Neuronal stem cell (in vitro differentiated cells): ENCODE measurements at regions not wholly inside any gene's neighbourhood (a gene's known extent, or its start where the extent isn't known, plus 50 kb on each side); places are given as distances from the start of the nearest gene placed in this dataset.

Source experiments
- DNase-seq: peaks from one replicate; pipeline ENCODE4 v3.0.0-alpha.2; 2013; ENCODE audit warnings: low spot score
- H2AFZ ChIP-seq: one replicate; pipeline ENCODE4 v1.6.1; 2013; ENCODE audit warnings: mild to moderate bottlenecking, low read length, inconsistent platforms
- H2AK5ac ChIP-seq: 2 replicates; pipeline ENCODE4 v1.6.1; 2013; ENCODE audit warnings: low read depth, mild to moderate bottlenecking, inconsistent platforms, low read length, moderate library complexity, mixed read lengths
- H2BK120ac ChIP-seq: 2 replicates; pipeline ENCODE4 v1.6.1; 2013; ENCODE audit warnings: low read depth, mild to moderate bottlenecking, inconsistent platforms, low read length, moderate library complexity, mixed read lengths
- H2BK12ac ChIP-seq: one replicate; pipeline ENCODE4 v1.6.1; 2013; ENCODE audit warnings: low read length, inconsistent platforms
- H2BK15ac ChIP-seq: 2 replicates; pipeline ENCODE4 v1.6.1; 2013; ENCODE audit warnings: mild to moderate bottlenecking, low read length, inconsistent platforms, mixed read lengths
- H2BK5ac ChIP-seq: one replicate; pipeline ENCODE4 v1.6.1; 2013; ENCODE audit warnings: inconsistent platforms, mild to moderate bottlenecking, low read length, moderate library complexity
- H3K14ac ChIP-seq: one replicate; pipeline ENCODE4 v1.6.1; 2013; ENCODE audit warnings: low read length, inconsistent platforms
- H3K18ac ChIP-seq: 2 replicates; pipeline ENCODE4 v1.6.1; 2013; ENCODE audit warnings: low read length, inconsistent platforms
- H3K23ac ChIP-seq: 2 replicates; pipeline ENCODE4 v1.6.1; 2013; ENCODE audit warnings: low read depth, mild to moderate bottlenecking, mixed read lengths, low read length, inconsistent platforms; ENCODE audit not compliant: poor library complexity
- H3K27ac ChIP-seq: replicated peaks from 3 replicates; pipeline ENCODE4 v1.5.1; 2013; ENCODE audit warnings: low read length, inconsistent platforms
- H3K27me3 ChIP-seq, 3 experiments: 2 replicates each; pipeline ENCODE4 v1.6.1; 2013; ENCODE audit warnings: low read length in 3 of 3, mild to moderate bottlenecking in 2 of 3, inconsistent platforms in 1 of 3, low read depth in 1 of 3, mixed read lengths in 1 of 3, moderate library complexity in 1 of 3; ENCODE audit not compliant: control insufficient read depth in 3 of 3, insufficient read depth in 3 of 3
- H3K36me3 ChIP-seq, 2 donors: replicated peaks in 1 of 2; 2 replicates each; pipeline ENCODE4 v1.6.1; 2013; ENCODE audit warnings: low read length in 2 of 2; ENCODE audit not compliant: control insufficient read depth in 2 of 2, insufficient read depth in 2 of 2
- H3K4ac ChIP-seq: 2 replicates; pipeline ENCODE4 v1.6.1; 2013; ENCODE audit warnings: inconsistent platforms, mild to moderate bottlenecking, low read length, moderate library complexity
- H3K4me1 ChIP-seq, 2 donors: 1 replicate in 1 of 2; 2 replicates in 1 of 2; pipeline ENCODE4 v1.6.1; 2013; ENCODE audit warnings: low read length in 2 of 2, low read depth in 1 of 2; ENCODE audit not compliant: control insufficient read depth in 2 of 2, insufficient read depth in 1 of 2
- H3K4me2 ChIP-seq: one replicate; pipeline ENCODE4 v1.6.1; 2013; ENCODE audit warnings: mild to moderate bottlenecking, low read length, inconsistent platforms; ENCODE audit not compliant: insufficient read depth, poor library complexity, severe bottlenecking
- H3K4me3 ChIP-seq, 2 donors: 2 replicates each; pipeline ENCODE4 v1.5.1; 2013; ENCODE audit warnings: low read length in 2 of 2, mild to moderate bottlenecking in 2 of 2, inconsistent platforms in 1 of 2, moderate library complexity in 1 of 2
- H3K79me1 ChIP-seq: one replicate; pipeline ENCODE4 v1.6.1; 2013; ENCODE audit warnings: low read depth, mild to moderate bottlenecking, inconsistent platforms, low read length, moderate library complexity
- H3K9ac ChIP-seq: one replicate; pipeline ENCODE4 v1.6.1; 2013; ENCODE audit warnings: mild to moderate bottlenecking, low read depth, low read length, inconsistent platforms; ENCODE audit not compliant: poor library complexity
- H3K9me3 ChIP-seq, 2 donors: replicated peaks in 1 of 2; 2 replicates each; pipeline versions ENCODE3 to v1.6.1; 2013; ENCODE audit warnings: low read length in 2 of 2, mild to moderate bottlenecking in 2 of 2, inconsistent platforms in 1 of 2, low read depth in 1 of 2, mixed read lengths in 1 of 2, moderate library complexity in 1 of 2; ENCODE audit not compliant: control insufficient read depth in 2 of 2, insufficient read depth in 1 of 2
- H4K8ac ChIP-seq: one replicate; pipeline ENCODE4 v1.6.1; 2013; ENCODE audit warnings: low read depth, mild to moderate bottlenecking, inconsistent platforms, low read length, moderate library complexity
- H4K91ac ChIP-seq: one replicate; pipeline ENCODE4 v1.6.1; 2013; ENCODE audit warnings: low read length, low read depth, mild to moderate bottlenecking, inconsistent platforms; ENCODE audit not compliant: poor library complexity
- WGBS, 2 donors: extraction: QIAGEN DNeasy Blood & Tissue Kit; methylation state at CpG; one replicate each; pipeline ENCODE4 v1.1.7; 2013; ENCODE audit warnings: missing lambda C conversion rate in 2 of 2, mixed read lengths in 1 of 2; ENCODE audit not compliant: insufficient read length in 2 of 2, insufficient replicate concordance in 1 of 2; ENCODE audit errors: extremely low coverage in 2 of 2; 5-methylcytosine and 5-hydroxymethylcytosine counted together

- H4K91ac ChIP-seq, result no peak overlapping the region
- H2AK5ac ChIP-seq, result no peak overlapping the region
- H3K14ac ChIP-seq, result no peak overlapping the region
- H4K8ac ChIP-seq, result no peak overlapping the region
- H3K4ac ChIP-seq, result no peak overlapping the region
- no peak overlapping the region for H2AFZ ChIP-seq
- H2BK15ac ChIP-seq, result no peak overlapping the region
- H3K18ac ChIP-seq, result no peak overlapping the region
- H3K9me3 ChIP-seq, result no peaks in the 10 kb centered on the region
- no peak overlapping the region for H3K9ac ChIP-seq
- no peak overlapping the region for H2BK12ac ChIP-seq
- no peak overlapping the region for H2BK5ac ChIP-seq
- no peak overlapping the region for H2BK120ac ChIP-seq
- H3K79me1 ChIP-seq, result no peaks in the 10 kb centered on the region
- H3K23ac ChIP-seq, result no peak overlapping the region
- H3K4me3 ChIP-seq, result no peak overlapping the region
- peaks cover 0 to 10% (median 7%) of the 10 kb centered on the region in 3 experiments for H3K27me3 ChIP-seq
- no peak for DNase-seq
- no peaks in the 10 kb centered on the region for H3K4me1 ChIP-seq
- WGBS, 2 donors, result no CpG with 5 or more reads among the region's 3 CpGs
- no peaks in the 10 kb centered on the region for H3K36me3 ChIP-seq
- H3K27ac ChIP-seq, result no peak overlapping the region
- no peak overlapping the region for H3K4me2 ChIP-seq
Measured at GRCh38 chr1:143694085-143694484, 277.7 kb downstream of the FAM72C start.

GRCh38 chr1:143691971-143692529, 279.7 kb downstream of the FAM72C start:
- DNase-seq, result no peak
- Histone ChIP-seq H3K79me1 (no peaks in the 10 kb centered on the region), H2BK12ac (no peak overlapping the region), H3K9me3 (no peaks in the 10 kb centered on the region), H3K4me1 (no peaks in the 10 kb centered on the region), H2BK120ac (no peak overlapping the region), H3K18ac (no peak overlapping the region), H3K36me3 (no peaks in the 10 kb centered on the region), H2BK15ac (no peak overlapping the region), H3K27ac (no peak overlapping the region), H3K4me3 (no peak overlapping the region), H3K27me3 (peaks cover 0 to 7% (median 0%) of the 10 kb centered on the region in 3 experiments), H3K23ac (no peak overlapping the region), H2AFZ (no peak overlapping the region), H3K9ac (no peak overlapping the region), H2AK5ac (no peak overlapping the region), H3K14ac (no peak overlapping the region), H3K4me2 (no peak overlapping the region), H4K8ac (no peak overlapping the region), H2BK5ac (no peak overlapping the region), H4K91ac (no peak overlapping the region), H3K4ac (no peak overlapping the region)
- no CpG with 5 or more reads among the region's 29 CpGs for WGBS, 2 donors

GRCh38 chr1:143691400-143691891, 280.3 kb downstream of the FAM72C start:
- Histone ChIP-seq H3K9me3 (no peaks in the 10 kb centered on the region), H2BK12ac (no peak overlapping the region), H2AFZ (no peak overlapping the region), H3K4ac (no peak overlapping the region), H2AK5ac (no peak overlapping the region), H4K8ac (no peak overlapping the region), H4K91ac (no peak overlapping the region), H2BK5ac (no peak overlapping the region), H3K36me3 (no peaks in the 10 kb centered on the region), H3K9ac (no peak overlapping the region), H2BK15ac (no peak overlapping the region), H3K79me1 (no peaks in the 10 kb centered on the region), H3K14ac (no peak overlapping the region), H3K4me2 (no peak overlapping the region), H2BK120ac (no peak overlapping the region), H3K18ac (no peak overlapping the region), H3K4me3 (no peak overlapping the region), H3K4me1 (no peaks in the 10 kb centered on the region), H3K27me3 (peaks cover 0 to 7% (median 0%) of the 10 kb centered on the region in 3 experiments), H3K27ac (no peak overlapping the region), H3K23ac (no peak overlapping the region)
- no peak for DNase-seq
- no CpG with 5 or more reads among the region's 27 CpGs for WGBS, 2 donors

- Histone ChIP-seq H2AK5ac (no peak overlapping the region), H3K4me2 (no peak overlapping the region), H4K91ac (no peak overlapping the region), H2AFZ (no peak overlapping the region), H3K18ac (no peak overlapping the region), H3K23ac (no peak overlapping the region), H3K36me3 (no peaks in the 10 kb centered on the region), H3K9me3 (no peaks in the 10 kb centered on the region), H3K4ac (no peak overlapping the region), H2BK120ac (no peak overlapping the region), H3K9ac (no peak overlapping the region), H3K4me1 (no peaks in the 10 kb centered on the region), H3K79me1 (no peaks in the 10 kb centered on the region), H2BK12ac (no peak overlapping the region), H3K27me3 (peaks cover 0 to 7% (median 0%) of the 10 kb centered on the region in 3 experiments), H3K14ac (no peak overlapping the region), H3K4me3 (no peak overlapping the region), H3K27ac (no peak overlapping the region), H4K8ac (no peak overlapping the region), H2BK15ac (no peak overlapping the region), H2BK5ac (no peak overlapping the region)
- WGBS, 2 donors, result no CpG with 5 or more reads among the region's 4 CpGs
- no peak for DNase-seq
Measured at GRCh38 chr1:143689781-143690180, 282.0 kb downstream of the FAM72C start.
